Smooth muscle cell (in vitro differentiated cells): ENCODE measurements at regions not wholly inside any gene's neighbourhood (a gene's known extent, or its start where the extent isn't known, plus 50 kb on each side); places are given as distances from the start of the nearest gene placed in this dataset.

Source experiments
- DNase-seq: peaks from one replicate; lab custom pipeline; 2025; ENCODE audit not compliant: unreplicated experiment; lab: John Stamatoyannopoulos, UW
- H2AFZ ChIP-seq: fragments of 200-600 bp; sonication (generic); 2 replicates; pipeline ENCODE4 v1.6.0; 2016; ENCODE audit warnings: antibody characterized with exemption, low read depth, mild to moderate bottlenecking
- H3F3A ChIP-seq: fragments of 200-600 bp; sonication (generic); 2 replicates; pipeline ENCODE4 v1.6.0; 2017; ENCODE audit warnings: antibody characterized with exemption, low read depth
- H3K27ac ChIP-seq: fragments of 200-600 bp; sonication (generic); 2 replicates; pipeline ENCODE4 v1.5.1; 2016; ENCODE audit warnings: low read depth, mild to moderate bottlenecking
- H3K27me3 ChIP-seq: fragments of 200-600 bp; sonication (generic); 2 replicates; pipeline ENCODE4 v1.6.1; 2016; ENCODE audit warnings: low read depth, mild to moderate bottlenecking
- H3K36me3 ChIP-seq: fragments of 200-600 bp; sonication (generic); 2 replicates; pipeline ENCODE4 v1.5.1; 2016; ENCODE audit warnings: low read depth
- H3K4me1 ChIP-seq: fragments of 200-600 bp; sonication (generic); 2 replicates; pipeline ENCODE4 v1.5.1; 2016; ENCODE audit warnings: low read depth
- H3K4me2 ChIP-seq: fragments of 200-600 bp; sonication (generic); 2 replicates; pipeline ENCODE4 v1.6.0; 2016; ENCODE audit warnings: mild to moderate bottlenecking
- H3K4me3 ChIP-seq: fragments of 200-600 bp; sonication (generic); 2 replicates; pipeline ENCODE4 v1.5.1; 2016; ENCODE audit warnings: mild to moderate bottlenecking
- H3K79me2 ChIP-seq: fragments of 200-600 bp; sonication (generic); 2 replicates; pipeline ENCODE4 v1.6.0; 2016; ENCODE audit warnings: low read depth, mild to moderate bottlenecking
- H3K9ac ChIP-seq: fragments of 200-600 bp; sonication (generic); 2 replicates; pipeline ENCODE4 v1.6.0; 2016; ENCODE audit warnings: low read depth
- H3K9me3 ChIP-seq: fragments of 200-600 bp; sonication (generic); replicated peaks from 2 replicates; pipeline ENCODE4 v1.5.1; 2016; ENCODE audit warnings: low read depth
- H4K20me1 ChIP-seq: fragments of 200-600 bp; sonication (generic); 2 replicates; pipeline ENCODE4 v1.6.0; 2016; ENCODE audit warnings: low read depth
- CTCF ChIP-seq: fragments of 200-600 bp; sonication (generic); IDR thresholded peaks from 2 replicates; pipeline ENCODE4 v1.5.1; 2017; ENCODE audit warnings: borderline replicate concordance, mild to moderate bottlenecking, antibody characterized with exemption; ENCODE audit not compliant: insufficient read depth, poor library complexity, severe bottlenecking
- WGBS: methylation state at CpG from one replicate; pipeline ENCODE4 v1.1.7; 2016; ENCODE audit warnings: low lambda C conversion rate; 5-methylcytosine and 5-hydroxymethylcytosine counted together

DNA sequence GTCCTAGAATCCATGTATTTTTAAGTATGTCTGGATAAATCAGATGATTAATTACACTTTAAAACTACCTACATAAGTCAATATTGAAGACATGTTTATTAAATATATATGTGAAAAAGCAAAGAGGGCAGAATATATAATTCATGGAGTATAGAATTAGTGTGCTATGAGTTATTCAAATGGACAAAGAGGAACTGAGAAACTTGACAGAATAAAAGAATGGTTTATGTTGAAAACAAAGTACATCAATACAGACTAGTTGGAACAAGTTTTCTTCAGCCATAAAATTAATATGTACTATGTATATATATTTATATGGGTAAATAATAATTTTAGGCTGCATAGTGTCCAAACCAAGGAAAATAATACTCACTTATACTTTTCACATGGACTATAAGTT lies 173.5 kb downstream of the NPFFR2 start:
- no peaks in the 10 kb centered on the region for H3F3A ChIP-seq
- TF ChIP-seq CTCF: no peak
- H3K36me3 ChIP-seq: no peaks in the 10 kb centered on the region
- no peaks in the 10 kb centered on the region for H3K79me2 ChIP-seq
- no peak overlapping the region for H3K4me2 ChIP-seq
- no peaks in the 10 kb centered on the region for H3K4me1 ChIP-seq
- no peak for DNase-seq
- no peak overlapping the region for H3K4me3 ChIP-seq
- no peak overlapping the region for H2AFZ ChIP-seq
- H3K9me3 ChIP-seq: no peaks in the 10 kb centered on the region
- H3K27me3 ChIP-seq: no peaks in the 10 kb centered on the region
- H3K9ac ChIP-seq: no peak overlapping the region
- H3K27ac ChIP-seq: no peak overlapping the region
- H4K20me1 ChIP-seq: no peaks in the 10 kb centered on the region

GRCh38 chr4:72205831-72206230 lies 174.0 kb downstream of the NPFFR2 start:
- H4K20me1 ChIP-seq: no peaks in the 10 kb centered on the region
- no peaks in the 10 kb centered on the region for H3K79me2 ChIP-seq
- H3K9ac ChIP-seq: no peak overlapping the region
- H3K36me3 ChIP-seq: no peaks in the 10 kb centered on the region
- H2AFZ ChIP-seq: no peak overlapping the region
- no peak overlapping the region for H3K27ac ChIP-seq
- no peaks in the 10 kb centered on the region for H3F3A ChIP-seq
- DNase-seq: no peak
- no peaks in the 10 kb centered on the region for H3K27me3 ChIP-seq
- no peak for TF ChIP-seq CTCF
- no peak overlapping the region for H3K4me3 ChIP-seq
- no peaks in the 10 kb centered on the region for H3K4me1 ChIP-seq
- no peaks in the 10 kb centered on the region for H3K9me3 ChIP-seq
- WGBS: 75% methylated on average over 3 of the region's 3 CpGs
- H3K4me2 ChIP-seq: no peak overlapping the region

- Histone ChIP-seq H3F3A (no peaks in the 10 kb centered on the region), H3K4me1 (no peaks in the 10 kb centered on the region), H3K27me3 (no peaks in the 10 kb centered on the region), H4K20me1 (no peaks in the 10 kb centered on the region), H3K79me2 (no peaks in the 10 kb centered on the region), H3K27ac (no peak overlapping the region), H3K36me3 (no peaks in the 10 kb centered on the region), H3K4me2 (no peak overlapping the region), H3K9me3 (no peaks in the 10 kb centered on the region), H2AFZ (no peak overlapping the region), H3K4me3 (no peak overlapping the region), H3K9ac (no peak overlapping the region)
- no peak for TF ChIP-seq CTCF
- DNase-seq: no peak
Observed at GRCh38 chr4:72207196-72207595, 175.4 kb downstream of the NPFFR2 start.

GRCh38 chr4:72208421-72209075 lies 176.7 kb downstream of the NPFFR2 start:
- TF ChIP-seq CTCF: no peak
- H3K9ac ChIP-seq: no peak overlapping the region
- H3F3A ChIP-seq: no peaks in the 10 kb centered on the region
- H3K4me3 ChIP-seq: no peak overlapping the region
- no peak overlapping the region for H2AFZ ChIP-seq
- no peaks in the 10 kb centered on the region for H4K20me1 ChIP-seq
- H3K79me2 ChIP-seq: no peaks in the 10 kb centered on the region
- no peaks in the 10 kb centered on the region for H3K4me1 ChIP-seq
- peak overlapping the region; percentile 87 for H3K27ac ChIP-seq
- H3K9me3 ChIP-seq: no peaks in the 10 kb centered on the region
- H3K4me2 ChIP-seq: no peak overlapping the region
- no peaks in the 10 kb centered on the region for H3K36me3 ChIP-seq
- WGBS: 45% methylated on average over 3 of the region's 3 CpGs
- H3K27me3 ChIP-seq: no peaks in the 10 kb centered on the region
- no peak for DNase-seq
